Adrenal gland (tissue), 9 donors: ENCODE measurements at regions not wholly inside any gene's neighbourhood (a gene's known extent, or its start where the extent isn't known, plus 50 kb on each side); places are given as distances from the start of the nearest gene placed in this dataset.

Source experiments
- DNase-seq, 7 donors: peaks; one replicate each; pipeline ENCODE4 v3.0.0-alpha.2; 2019 to 2020
- H3K27ac ChIP-seq, 5 donors: fragments of 200-600 bp; sonication (generic) in 4 of 5; 1 replicate in 3 of 5; 2 replicates in 2 of 5; pipeline versions ENCODE4 v1.5.1 to v1.8.0; 2016 to 2020; ENCODE audit warnings: mild to moderate bottlenecking in 1 of 5
- H3K27me3 ChIP-seq: fragments of 200-600 bp; 2 replicates; pipeline ENCODE4 v1.8.0; 2021
- H3K36me3 ChIP-seq, 2 donors: fragments of 200-600 bp; replicated peaks in 1 of 2; 1 replicate in 1 of 2; 2 replicates in 1 of 2; pipeline versions ENCODE4 v1.5.1 to v1.8.0; 2018 to 2022
- H3K4me1 ChIP-seq, 2 donors: fragments of 200-600 bp; replicated peaks in 1 of 2; 1 replicate in 1 of 2; 2 replicates in 1 of 2; pipeline versions ENCODE4 v1.5.1 to v1.8.0; 2018 to 2021
- H3K4me3 ChIP-seq, 4 donors: fragments of 200-600 bp; sonication (generic) in 3 of 4; one replicate each; pipeline ENCODE4 v1.5.1; 2016 to 2018
- H3K9me3 ChIP-seq, 3 donors: fragments of 200-600 bp; sonication (generic) in 1 of 3; replicated peaks in 1 of 3; 1 replicate in 2 of 3; 2 replicates in 1 of 3; pipeline versions ENCODE4 v1.5.1 to v1.8.0; 2016 to 2021
- CTCF ChIP-seq, 6 experiments: fragments of 450-650 bp in 4 of 6; fragments of 200-600 bp in 2 of 6; sonication (generic) in 1 of 6; IDR thresholded peaks; 1 replicate in 5 of 6; 2 replicates in 1 of 6; pipeline versions ENCODE4 v1.5.1 to v1.8.0; 2016 to 2021; ENCODE audit warnings: antibody characterized with exemption in 6 of 6, mild to moderate bottlenecking in 2 of 6, moderate library complexity in 1 of 6
- POLR2A ChIP-seq, 2 donors: fragments of 450-650 bp; IDR thresholded peaks; one replicate each; pipeline ENCODE4 v1.6.1; 2017; ENCODE audit warnings: antibody characterized with exemption in 2 of 2, mild to moderate bottlenecking in 2 of 2, moderate library complexity in 1 of 2
- WGBS, 4 donors: extraction: QIAGEN DNeasy Blood & Tissue Kit in 2 of 4; methylation state at CpG; one replicate each; pipeline versions ENCODE4 v1.1.5 to v1.1.7; 2013 to 2017; 5-methylcytosine and 5-hydroxymethylcytosine counted together
- intact Hi-C, 2 donors: fragments of 100-400 bp; cut with DNase I; formaldehyde crosslinking; loops; one replicate each; pipeline versions ENCODE4 v1.14.1 to v1.15.0; 2022 to 2023
- donor health status: healthy with polysubstance abuse.
- donor health status: Bipolar disorder and iron deficiency.
- donor health status: DM: yes; HTN: yes; CAD: no.
- donor health status: DM: no; HTN: no; CAD: no.
- donor health status: DM: no; HTN: no; CAD: no.

GRCh38 chr18:78634061-78634696 is 345.4 kb upstream of the SALL3 start:
- intact Hi-C loops = no loop called here
- WGBS, 4 donors = 68 to 87% (median 70%) methylated on average over 18 to 20 of the region's 20 CpGs
- no peak overlapping the region for H3K27ac ChIP-seq

GRCh38 chr18:78635093-78635800 is 344.4 kb upstream of the SALL3 start:
- Histone ChIP-seq H3K27me3 (no peaks in the 10 kb centered on the region), H3K27ac (no peak overlapping the region), H3K36me3 (no peaks in the 10 kb centered on the region), H3K4me3 (no peak overlapping the region), H3K4me1 (no peaks in the 10 kb centered on the region), H3K9me3 (no peaks in the 10 kb centered on the region)
- intact Hi-C loops = no loop called here
- WGBS, 4 donors = 82 to 88% (median 85%) methylated on average over 22 to 29 of the region's 29 CpGs
- TF ChIP-seq POLR2A (IDR thresholded peaks at IDR 0.05) (no peak), CTCF (IDR thresholded peaks at IDR 0.05) (no peak)
- no peak for DNase-seq

More at GRCh38 chr18:78634061-78634696, 345.4 kb upstream of the SALL3 start:
- Histone ChIP-seq H3K4me3 (no peak overlapping the region), H3K4me1 (no peaks in the 10 kb centered on the region), H3K9me3 (no peaks in the 10 kb centered on the region), H3K27me3 (no peaks in the 10 kb centered on the region), H3K36me3 (no peaks in the 10 kb centered on the region)
- peak in 2 of 7 donors; percentile 10 to 27 for DNase-seq
- TF ChIP-seq CTCF (IDR thresholded peaks at IDR 0.05) = no peak
- TF ChIP-seq POLR2A (IDR thresholded peaks at IDR 0.05) = no peak

GRCh38 chr18:78636260-78636659 is 343.4 kb upstream of the SALL3 start:
- Histone ChIP-seq H3K27me3 (no peaks in the 10 kb centered on the region), H3K9me3 (no peaks in the 10 kb centered on the region), H3K36me3 (no peaks in the 10 kb centered on the region), H3K4me1 (no peaks in the 10 kb centered on the region), H3K4me3 (no peak overlapping the region), H3K27ac (no peak overlapping the region)
- peak in 1 of 7 donors; percentile 0 for DNase-seq
- TF ChIP-seq CTCF (IDR thresholded peaks at IDR 0.05) (no peak), POLR2A (IDR thresholded peaks at IDR 0.05) (no peak)
- intact Hi-C loops = no loop called here
- 73 to 78% (median 77%) methylated on average over 2 of the region's 2 CpGs for WGBS, 4 donors

GRCh38 chr18:78637442-78638402 is 341.9 kb upstream of the SALL3 start:
- intact Hi-C loops = no loop called here
- DNase-seq = peak in 2 of 7 donors; percentile 14 to 34
- WGBS, 4 donors = 73 to 89% (median 81%) methylated on average over 34 to 70 of the region's 70 CpGs

More at GRCh38 chr18:78637442-78638402, 341.9 kb upstream of the SALL3 start:
- Histone ChIP-seq H3K4me3 (no peak overlapping the region), H3K9me3 (no peaks in the 10 kb centered on the region), H3K36me3 (no peaks in the 10 kb centered on the region), H3K27ac (no peak overlapping the region), H3K4me1 (no peaks in the 10 kb centered on the region), H3K27me3 (no peaks in the 10 kb centered on the region)
- TF ChIP-seq POLR2A (IDR thresholded peaks at IDR 0.05) = no peak
- TF ChIP-seq CTCF (IDR thresholded peaks at IDR 0.05) = no peak
